Endothelial cell of umbilical vein (primary cell): ENCODE measurements at regions not wholly inside any gene's neighbourhood (a gene's known extent, or its start where the extent isn't known, plus 50 kb on each side); places are given as distances from the start of the nearest gene placed in this dataset.

Experiments
- BruUV-seq: library from RNA; stranded (reverse); fragments of 400-500 nt; replicated peaks from 2 replicates; lab custom pipeline; 2021; lab: Mats Ljungman, UMichigan
- CTCF ChIA-PET: fragments of 300-600, 350-600 bp; sonication (Branson Sonifier 250); formaldehyde crosslinking; loops from one replicate; lab custom pipeline; 2021; ENCODE audit warnings: antibody characterized with exemption, inconsistent platforms; lab: Charles Lee
- POLR2A ChIA-PET: fragments of 300-600, 350-600 bp; sonication (Branson Sonifier 250); formaldehyde crosslinking; loops from one replicate; lab custom pipeline; 2021; ENCODE audit warnings: antibody characterized with exemption, inconsistent platforms; lab: Charles Lee
- DNase-seq: peaks from one replicate; pipeline ENCODE4 v3.0.0-alpha.2; 2011; ENCODE audit warnings: low read depth, low spot score
- FAIRE-seq: peaks from 2 replicates; lab custom pipeline; 2011; peaks lifted over from hg19 to GRCh38; lab: Jason Lieb, UNC
- H2AFZ ChIP-seq: 2 replicates; pipeline ENCODE4 v1.6.0; 2012; ENCODE audit warnings: low read depth, low read length, control low read depth, inconsistent platforms
- H3K27ac ChIP-seq: 2 replicates; pipeline ENCODE4 v1.5.1; 2011; ENCODE audit warnings: low read depth, mild to moderate bottlenecking, control low read depth, low read length, moderate library complexity; ENCODE audit not compliant: insufficient read depth
- H3K27me3 ChIP-seq, 2 experiments: 2 replicates each; pipeline versions ENCODE4 v1.6.0 to v1.6.1; 2011; ENCODE audit warnings: low read length in 2 of 2, mixed read lengths in 1 of 2; ENCODE audit not compliant: control insufficient read depth in 2 of 2, insufficient read depth in 2 of 2
- H3K36me3 ChIP-seq, 2 experiments: 2 replicates in 1 of 2; 3 replicates in 1 of 2; pipeline ENCODE4 v1.5.1; 2011; ENCODE audit warnings: low read length in 2 of 2, mild to moderate bottlenecking in 1 of 2, moderate library complexity in 1 of 2; ENCODE audit not compliant: control insufficient read depth in 2 of 2, insufficient read depth in 2 of 2; ENCODE audit errors: extremely low read depth in 1 of 2
- H3K4me1 ChIP-seq: 3 replicates; pipeline ENCODE4 v1.5.1; 2011; ENCODE audit warnings: mild to moderate bottlenecking, low read length; ENCODE audit not compliant: control insufficient read depth, insufficient read depth; ENCODE audit errors: extremely low read depth
- H3K4me2 ChIP-seq: 2 replicates; pipeline ENCODE4 v1.6.1; 2011; ENCODE audit warnings: low read length, control low read depth, mixed read lengths; ENCODE audit not compliant: insufficient read depth
- H3K4me3 ChIP-seq, 3 experiments: fragments of 200-600 bp in 1 of 3; sonication (generic), shearing (Covaris generic) in 1 of 3; replicated peaks in 1 of 3; 2 replicates each; pipeline ENCODE4 v1.5.1; 2011 to 2016; ENCODE audit warnings: control low read depth in 3 of 3, low read length in 3 of 3, mild to moderate bottlenecking in 2 of 3, inconsistent platforms in 1 of 3, low read depth in 1 of 3, moderate library complexity in 1 of 3; ENCODE audit not compliant: insufficient read depth in 1 of 3
- H3K79me2 ChIP-seq: 2 replicates; pipeline ENCODE4 v1.6.0; 2012; ENCODE audit warnings: low read length, inconsistent platforms; ENCODE audit not compliant: control insufficient read depth, insufficient read depth
- H3K9ac ChIP-seq: replicated peaks from 2 replicates; pipeline ENCODE3; 2011; ENCODE audit warnings: low read length, control low read depth; ENCODE audit not compliant: insufficient read depth; ENCODE audit errors: extremely low read depth
- H3K9me1 ChIP-seq: replicated peaks from 3 replicates; pipeline ENCODE4 v1.6.0; 2011; ENCODE audit warnings: mild to moderate bottlenecking, low read length; ENCODE audit not compliant: control insufficient read depth, insufficient read depth; ENCODE audit errors: extremely low read depth
- H3K9me3 ChIP-seq: replicated peaks from 2 replicates; pipeline ENCODE4 v1.5.1; 2012; ENCODE audit warnings: low read length, inconsistent platforms; ENCODE audit not compliant: control insufficient read depth, insufficient read depth
- H4K20me1 ChIP-seq: replicated peaks from 2 replicates; pipeline ENCODE3; 2011; ENCODE audit warnings: mild to moderate bottlenecking, low read length; ENCODE audit not compliant: control insufficient read depth, insufficient read depth; ENCODE audit errors: extremely low read depth
- CTCF ChIP-seq, 2 donors: IDR thresholded peaks; 1 replicate in 1 of 2; 2 replicates in 1 of 2; pipeline ENCODE4 v1.5.1; 2011; ENCODE audit warnings: low read length in 2 of 2, mild to moderate bottlenecking in 2 of 2, moderate library complexity in 2 of 2, control low read depth in 1 of 2, inconsistent platforms in 1 of 2, low read depth in 1 of 2; ENCODE audit not compliant: insufficient read depth in 1 of 2; ENCODE audit errors: extremely low read depth in 1 of 2
- EZH2 ChIP-seq: IDR thresholded peaks from 2 replicates; pipeline ENCODE4 v1.6.1; 2012; ENCODE audit warnings: borderline replicate concordance, low read depth, mild to moderate bottlenecking, moderate library complexity, low read length, inconsistent platforms; ENCODE audit not compliant: severe bottlenecking
- FOS ChIP-seq: IDR thresholded peaks from 2 replicates; pipeline ENCODE4 v1.6.1; 2011; ENCODE audit warnings: mild to moderate bottlenecking, low read length, moderate library complexity, borderline replicate concordance; ENCODE audit not compliant: insufficient read depth
- GATA2 ChIP-seq: IDR thresholded peaks from 2 replicates; pipeline ENCODE4 v1.7.0; 2011; ENCODE audit warnings: low read depth, mild to moderate bottlenecking, moderate library complexity, mixed read lengths, low read length; ENCODE audit not compliant: insufficient read length, insufficient read depth
- JUN ChIP-seq: IDR thresholded peaks from 2 replicates; pipeline ENCODE4 v1.6.1; 2011; ENCODE audit warnings: borderline replicate concordance, low read depth; ENCODE audit not compliant: insufficient read length, insufficient read depth
- MAX ChIP-seq: IDR thresholded peaks from 2 replicates; pipeline ENCODE4 v1.6.1; 2011; ENCODE audit not compliant: insufficient read depth, insufficient read length
- MYC ChIP-seq: IDR thresholded peaks from one replicate; pipeline ENCODE4 v1.6.1; 2011; ENCODE audit warnings: mild to moderate bottlenecking, low read depth, low read length
- POLR2A ChIP-seq: IDR thresholded peaks from 2 replicates; pipeline ENCODE4 v1.6.1; 2012; ENCODE audit warnings: low read depth, mild to moderate bottlenecking, control low read depth, low read length
- POLR2AphosphoS5 ChIP-seq: IDR thresholded peaks from 2 replicates; pipeline ENCODE4 v1.6.1; 2012; ENCODE audit warnings: low read depth, mild to moderate bottlenecking, control low read depth, low read length, moderate library complexity; ENCODE audit not compliant: insufficient read depth
- dilution Hi-C: fragments of 300-500 bp; cut with MboI; formaldehyde crosslinking; loops from one replicate; pipeline ENCODE4 v1.15.0; 2019; ENCODE audit warnings: low sequenced_read_pairs; ENCODE audit not compliant: extremely low pct_ligation_motif_present
- intact Hi-C: fragments of 100-400 bp; cut with micrococcal nuclease; formaldehyde crosslinking; loops from one replicate; pipeline ENCODE4 v1.10.0; 2022

- no peak for TF ChIP-seq GATA2
- no peak for TF ChIP-seq JUN
- no peak for TF ChIP-seq POLR2A
- no peak for TF ChIP-seq POLR2AphosphoS5
- no peak for TF ChIP-seq MAX
- no peak for TF ChIP-seq CTCF (IDR thresholded peaks at IDR 0.05; ENCODE audit: extremely low read depth in 1 of 2, insufficient read depth in 1 of 2, low read depth in 1 of 2, low read length in 2 of 2)
- TF ChIP-seq EZH2 = no peak
- no peak for TF ChIP-seq MYC
- no peak for TF ChIP-seq FOS
- H2AFZ ChIP-seq = no peak overlapping the region
- H3K79me2 ChIP-seq = no peaks in the 10 kb centered on the region
- no peaks in the 10 kb centered on the region for H3K36me3 ChIP-seq
- dilution Hi-C loops = no loop called here
- no peak overlapping the region for H3K4me3 ChIP-seq
- ChIA-PET POLR2A (no interaction called here), CTCF (no interaction called here)
- no peaks in the 10 kb centered on the region for H3K9me3 ChIP-seq
- H3K9ac ChIP-seq = no peak overlapping the region
- no peaks in the 10 kb centered on the region for H3K9me1 ChIP-seq
- DNase-seq = no peak
- H3K4me1 ChIP-seq = peaks cover 19% of the 10 kb centered on the region
- intact Hi-C loops = no loop called here
- no peaks in the 10 kb centered on the region for H4K20me1 ChIP-seq
- no peak overlapping the region for H3K4me2 ChIP-seq
- H3K27me3 ChIP-seq = no peaks in the 10 kb centered on the region
- no peak overlapping the region for H3K27ac ChIP-seq
- BruUV-seq = no TSS peak
- no peak for FAIRE-seq
Observed at GRCh38 chr2:15700131-15700530, 108.5 kb downstream of the DDX1 start.
